GM23338 (cell line): ENCODE measurements at regions not wholly inside any gene's neighbourhood (a gene's known extent, or its start where the extent isn't known, plus 50 kb on each side); places are given as distances from the start of the nearest gene placed in this dataset.

ENCODE experiments used
- ATAC-seq: fragments of 200-7000 bp; cut with Tn5 transposase; 3 replicates; pipeline ENCODE4 v1.9.1; 2020
- DNase-seq: peaks from one replicate; pipeline ENCODE4 v3.0.0-alpha.2; 2015; ENCODE audit warnings: low spot score
- H2AFZ ChIP-seq: fragments of 200-600 bp; sonication (generic); 2 replicates; pipeline ENCODE4 v1.8.0; 2016; ENCODE audit warnings: antibody characterized with exemption, mild to moderate bottlenecking, moderate library complexity
- H3F3A ChIP-seq: fragments of 200-600 bp; sonication (generic); replicated peaks from 2 replicates; pipeline ENCODE4 v1.8.0; 2017; ENCODE audit warnings: antibody characterized with exemption, mixed run types, low read depth
- H3K27ac ChIP-seq: fragments of 200-600 bp; sonication (generic); 2 replicates; pipeline ENCODE4 v1.6.1; 2016; ENCODE audit warnings: low read depth
- H3K27me3 ChIP-seq: fragments of 200-600 bp; sonication (generic); 2 replicates; pipeline ENCODE4 v1.8.0; 2016; ENCODE audit warnings: mild to moderate bottlenecking, mixed run types, moderate library complexity; ENCODE audit not compliant: insufficient read depth
- H3K36me3 ChIP-seq: fragments of 200-600 bp; sonication (generic); 2 replicates; pipeline ENCODE4 v1.8.0; 2016; ENCODE audit warnings: mild to moderate bottlenecking; ENCODE audit not compliant: insufficient read depth
- H3K4me1 ChIP-seq: fragments of 200-600 bp; sonication (generic); 2 replicates; pipeline ENCODE4 v1.8.0; 2016; ENCODE audit warnings: mild to moderate bottlenecking, moderate library complexity; ENCODE audit not compliant: insufficient read depth
- H3K4me2 ChIP-seq: fragments of 200-600 bp; sonication (generic); 2 replicates; pipeline ENCODE4 v1.7.1; 2017; ENCODE audit warnings: mixed run types
- H3K4me3 ChIP-seq: fragments of 200-600 bp; sonication (generic); 2 replicates; pipeline ENCODE4 v1.6.1; 2016; ENCODE audit warnings: mixed run types
- H3K79me2 ChIP-seq: fragments of 200-600 bp; sonication (generic); replicated peaks from 2 replicates; pipeline ENCODE4 v1.8.0; 2017; ENCODE audit warnings: mild to moderate bottlenecking; ENCODE audit not compliant: insufficient read depth
- H3K9me2 ChIP-seq: fragments of 200-600 bp; sonication (generic); 2 replicates; pipeline ENCODE4 v1.8.0; 2017; ENCODE audit not compliant: insufficient read depth
- H4K20me1 ChIP-seq: fragments of 200-600 bp; sonication (generic); replicated peaks from 2 replicates; pipeline ENCODE4 v1.8.0; 2017; ENCODE audit warnings: mild to moderate bottlenecking; ENCODE audit not compliant: insufficient read depth
- H3K27ac Mint-ChIP-seq: 2 replicates; pipeline ENCODE4 v1.8.0; 2020; ENCODE audit warnings: inconsistent platforms, mild to moderate bottlenecking, moderate library complexity, mixed read lengths
- H3K27me3 Mint-ChIP-seq: 3 replicates; pipeline ENCODE4 v1.8.0; 2022; ENCODE audit warnings: low read depth, mild to moderate bottlenecking, moderate library complexity, mixed read lengths, inconsistent platforms; ENCODE audit not compliant: insufficient read depth, poor library complexity
- H3K36me3 Mint-ChIP-seq: 3 replicates; pipeline ENCODE4 v1.8.0; 2021; ENCODE audit warnings: low read depth, mild to moderate bottlenecking, inconsistent platforms, moderate library complexity, mixed read lengths
- H3K4me1 Mint-ChIP-seq: 3 replicates; pipeline ENCODE4 v1.8.0; 2020; ENCODE audit warnings: mild to moderate bottlenecking, inconsistent platforms, mixed read lengths
- H3K4me3 Mint-ChIP-seq: 3 replicates; pipeline ENCODE4 v1.8.0; 2021; ENCODE audit warnings: moderate library complexity, mild to moderate bottlenecking, inconsistent platforms, mixed read lengths
- H3K9me3 Mint-ChIP-seq: 3 replicates; pipeline ENCODE4 v1.8.0; 2020; ENCODE audit warnings: moderate library complexity, mild to moderate bottlenecking, inconsistent platforms, mixed read lengths
- CTCF ChIP-seq, 2 experiments: fragments of 200-600 bp in 1 of 2; sonication (generic) in 1 of 2; conservative IDR thresholded peaks; 2 replicates each; pipeline versions ENCODE4 v1.5.1 to v1.6.1; 2016 to 2017; ENCODE audit warnings: antibody characterized with exemption in 2 of 2, low read depth in 2 of 2, mild to moderate bottlenecking in 2 of 2, moderate library complexity in 1 of 2
- EZH2phosphoT487 ChIP-seq: fragments of 200-600 bp; sonication (generic); IDR thresholded peaks from one replicate; pipeline ENCODE4 v1.8.1; 2018; ENCODE audit warnings: antibody characterized with exemption; ENCODE audit not compliant: unreplicated experiment
- JUNB ChIP-seq: IDR thresholded peaks from one replicate; pipeline ENCODE4 v1.6.1; 2016; ENCODE audit warnings: antibody characterized with exemption; ENCODE audit not compliant: unreplicated experiment
- NANOG ChIP-seq: IDR thresholded peaks from 2 replicates; pipeline ENCODE4 v1.6.1; 2016; ENCODE audit warnings: antibody characterized with exemption, borderline replicate concordance
- ZNF114 ChIP-seq: fragments of 250-450 bp; sonication (Bioruptor Pico); IDR thresholded peaks from 2 replicates; pipeline ENCODE4 v1.5.0; 2020; ENCODE audit warnings: mild to moderate bottlenecking, moderate library complexity
- ZNF462 ChIP-seq: fragments of 250-450 bp; sonication (Bioruptor Pico); IDR thresholded peaks from 2 replicates; pipeline ENCODE4 v1.5.0; 2020; ENCODE audit warnings: mild to moderate bottlenecking, moderate library complexity
- TF ChIP-seq, protein P1 (sequence below): IDR thresholded peaks from 2 replicates; pipeline ENCODE4 v1.6.1; 2016; ENCODE audit warnings: antibody characterized with exemption

DNA sequence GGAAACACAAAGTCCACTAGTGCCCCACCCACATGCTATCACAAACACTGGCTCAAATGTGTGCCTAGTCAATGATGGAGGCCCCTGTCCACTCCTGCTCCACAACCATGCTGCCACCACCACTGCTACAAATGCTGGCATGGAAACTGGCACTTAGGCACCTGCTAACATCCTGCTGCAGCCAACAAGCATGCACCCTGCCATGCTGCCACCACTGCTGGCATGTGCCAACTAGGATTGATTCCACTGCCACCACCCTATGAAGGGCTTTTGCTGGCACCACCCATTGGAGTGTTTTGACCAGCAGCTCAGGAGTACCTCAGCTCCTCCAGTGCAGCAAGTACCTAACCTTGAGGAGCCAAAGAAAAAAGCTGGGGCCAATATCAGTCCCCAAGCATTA lies 236.6 kb downstream of the CCDC59 start:
- H3K27ac ChIP-seq: no peak overlapping the region

More for the DNA sequence above, 236.6 kb downstream of the CCDC59 start:
- H3K36me3 ChIP-seq: no peaks in the 10 kb centered on the region
- Mint-ChIP-seq H3K4me1 (no peaks in the 10 kb centered on the region), H3K9me3 (no peaks in the 10 kb centered on the region; the same call in 2 of the 3 replicates), H3K4me3 (no peak overlapping the region), H3K27me3 (no peaks in the 10 kb centered on the region), H3K36me3 (no peaks in the 10 kb centered on the region), H3K27ac (no peak overlapping the region)
- H3F3A ChIP-seq: no peaks in the 10 kb centered on the region
- no peak overlapping the region for H3K4me2 ChIP-seq
- no peak for DNase-seq
- 0 out of 2 replicates have a peak, but pooled peaks cover 4% of the 10 kb centered on the region for H3K9me2 ChIP-seq
- TF ChIP-seq JUNB (no peak), NANOG (no peak), CTCF (conservative IDR thresholded peaks at IDR 0.05; ENCODE audit: low read depth in 2 of 2) (no peak), ZNF114 (no peak), ZNF462 (no peak), EZH2phosphoT487 (no peak)
- TF ChIP-seq, protein P1, sequence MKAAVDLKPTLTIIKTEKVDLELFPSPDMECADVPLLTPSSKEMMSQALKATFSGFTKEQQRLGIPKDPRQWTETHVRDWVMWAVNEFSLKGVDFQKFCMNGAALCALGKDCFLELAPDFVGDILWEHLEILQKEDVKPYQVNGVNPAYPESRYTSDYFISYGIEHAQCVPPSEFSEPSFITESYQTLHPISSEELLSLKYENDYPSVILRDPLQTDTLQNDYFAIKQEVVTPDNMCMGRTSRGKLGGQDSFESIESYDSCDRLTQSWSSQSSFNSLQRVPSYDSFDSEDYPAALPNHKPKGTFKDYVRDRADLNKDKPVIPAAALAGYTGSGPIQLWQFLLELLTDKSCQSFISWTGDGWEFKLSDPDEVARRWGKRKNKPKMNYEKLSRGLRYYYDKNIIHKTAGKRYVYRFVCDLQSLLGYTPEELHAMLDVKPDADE: no peak
- no peaks in the 10 kb centered on the region for H3K4me1 ChIP-seq
- no peak for ATAC-seq
- H4K20me1 ChIP-seq: no peaks in the 10 kb centered on the region
- H3K79me2 ChIP-seq: no peaks in the 10 kb centered on the region
- H3K4me3 ChIP-seq: no peak overlapping the region
- H2AFZ ChIP-seq: no peak overlapping the region
- H3K27me3 ChIP-seq: no peaks in the 10 kb centered on the region
